ENCODE measurements at regions not wholly inside any gene's neighbourhood (a gene's known extent, or its start where the extent isn't known, plus 50 kb on each side); places are given as distances from the start of the nearest gene placed in this dataset.

- TF ChIP-seq CTCF (optimal IDR thresholded peaks at IDR 0.05 in 1 of 3, IDR thresholded peaks at IDR 0.05 in 1 of 3, conservative IDR thresholded peaks at IDR 0.05 in 1 of 3; ENCODE audit: extremely low read depth in 1 of 3, insufficient read depth in 2 of 3, low read length in 3 of 3) (no peak), EZH2 (IDR thresholded peaks at IDR 0.05; ENCODE audit: low read length) (no peak)
- Histone ChIP-seq H3K9ac (ENCODE audit: control insufficient read depth, extremely low read depth, insufficient read depth, low read length) (no peak overlapping the region), H3K9me3 (ENCODE audit: control insufficient read depth, low read depth, low read length) (no peaks in the 10 kb centered on the region), H3K79me2 (ENCODE audit: control insufficient read depth, insufficient read depth, low read length) (no peaks in the 10 kb centered on the region), H2AFZ (ENCODE audit: control insufficient read depth, low read length) (no peak overlapping the region), H3K27me3 (ENCODE audit: control insufficient read depth, extremely low read depth, insufficient read depth, low read length) (peaks cover 3% of the 10 kb centered on the region), H3K27ac (ENCODE audit: control insufficient read depth, insufficient read depth, low read length) (no peak overlapping the region), H4K20me1 (ENCODE audit: control insufficient read depth, extremely low read depth, insufficient read depth, low read length) (no peaks in the 10 kb centered on the region), H3K4me2 (ENCODE audit: control insufficient read depth, extremely low read depth, insufficient read depth, low read depth, low read length) (no peak overlapping the region), H3K36me3 (ENCODE audit: control insufficient read depth in 2 of 2, extremely low read depth in 1 of 2, insufficient read depth in 2 of 2, low read length in 2 of 2) (no peaks in the 10 kb centered on the region), H3K4me3 (ENCODE audit: control insufficient read depth in 2 of 3, extremely low read depth in 1 of 3, insufficient read depth in 2 of 3, low read depth in 1 of 3, low read length in 3 of 3) (no peak overlapping the region), H3K4me1 (ENCODE audit: control insufficient read depth, extremely low read depth, insufficient read depth, low read length) (no peaks in the 10 kb centered on the region), H3K9me1 (ENCODE audit: control insufficient read depth, extremely low read depth, insufficient read depth, low read length) (no peaks in the 10 kb centered on the region)
- dilution Hi-C loops (cut with MboI; ENCODE audit: extremely low pct_ligation_motif_present, low sequenced_read_pairs) = no loop called here
- DNase-seq (ENCODE audit: low read depth, low spot score) (no peak), FAIRE-seq (no peak)
These were observed 66.2 kb upstream of the WDR41 start for GRCh38 chr5:77558266-77558665.

- no peaks in the 10 kb centered on the region for H3K4me1 ChIP-seq (ENCODE audit: control insufficient read depth, extremely low read depth, insufficient read depth, low read length)
- TF ChIP-seq CTCF (optimal IDR thresholded peaks at IDR 0.05 in 1 of 3, IDR thresholded peaks at IDR 0.05 in 1 of 3, conservative IDR thresholded peaks at IDR 0.05 in 1 of 3; ENCODE audit: extremely low read depth in 1 of 3, insufficient read depth in 2 of 3, low read length in 3 of 3) = no peak
- TF ChIP-seq EZH2 (IDR thresholded peaks at IDR 0.05; ENCODE audit: low read length) = no peak
- H3K4me2 ChIP-seq (ENCODE audit: control insufficient read depth, extremely low read depth, insufficient read depth, low read depth, low read length) = no peak overlapping the region
- FAIRE-seq (no peak), DNase-seq (ENCODE audit: low read depth, low spot score) (no peak)
- no peak overlapping the region for H2AFZ ChIP-seq (ENCODE audit: control insufficient read depth, low read length)
- dilution Hi-C loops (cut with MboI; ENCODE audit: extremely low pct_ligation_motif_present, low sequenced_read_pairs) = no loop called here
- no peaks in the 10 kb centered on the region for H3K9me3 ChIP-seq (ENCODE audit: control insufficient read depth, low read depth, low read length)
- no peak overlapping the region for H3K4me3 ChIP-seq (ENCODE audit: control insufficient read depth in 2 of 3, extremely low read depth in 1 of 3, insufficient read depth in 2 of 3, low read depth in 1 of 3, low read length in 3 of 3)
- H4K20me1 ChIP-seq (ENCODE audit: control insufficient read depth, extremely low read depth, insufficient read depth, low read length) = no peaks in the 10 kb centered on the region
- H3K36me3 ChIP-seq (ENCODE audit: control insufficient read depth in 2 of 2, extremely low read depth in 1 of 2, insufficient read depth in 2 of 2, low read length in 2 of 2) = no peaks in the 10 kb centered on the region
- no peaks in the 10 kb centered on the region for H3K27me3 ChIP-seq (ENCODE audit: control insufficient read depth, extremely low read depth, insufficient read depth, low read length)
- no peak overlapping the region for H3K27ac ChIP-seq (ENCODE audit: control insufficient read depth, insufficient read depth, low read length)
- no peaks in the 10 kb centered on the region for H3K79me2 ChIP-seq (ENCODE audit: control insufficient read depth, insufficient read depth, low read length)
- no peak overlapping the region for H3K9ac ChIP-seq (ENCODE audit: control insufficient read depth, extremely low read depth, insufficient read depth, low read length)
- H3K9me1 ChIP-seq (ENCODE audit: control insufficient read depth, extremely low read depth, insufficient read depth, low read length) = no peaks in the 10 kb centered on the region
These were observed 58.3 kb upstream of the WDR41 start for GRCh38 chr5:77550406-77550805.

All from keratinocyte (primary cell).